HEK293T (cell line): ENCODE measurements at regions not wholly inside any gene's neighbourhood (a gene's known extent, or its start where the extent isn't known, plus 50 kb on each side); places are given as distances from the start of the nearest gene placed in this dataset.

Experiments
- CTCF ChIA-PET: fragments of 350-600 bp; formaldehyde crosslinking; extraction: SDS; loops from one replicate; lab custom pipeline; 2021; ENCODE audit warnings: antibody characterized with exemption, inconsistent platforms; lab: Yijun Ruan, JAX
- POLR2A ChIA-PET: fragments of 350-600 bp; formaldehyde crosslinking; extraction: SDS; loops from one replicate; lab custom pipeline; 2020; ENCODE audit warnings: antibody characterized with exemption, inconsistent platforms; lab: Yijun Ruan, JAX
- DNase-seq: peaks from one replicate; pipeline ENCODE4 v3.0.0; 2012; ENCODE audit warnings: mixed read lengths; ENCODE audit errors: extremely low spot score
- ARNT ChIP-seq: fragments of 450-650 bp; IDR thresholded peaks from 2 replicates; pipeline ENCODE4 v1.6.1; 2017; ENCODE audit warnings: mild to moderate bottlenecking
- BHLHE40 ChIP-seq: fragments of 450-650 bp; IDR thresholded peaks from 2 replicates; pipeline ENCODE4 v1.6.1; 2016; ENCODE audit warnings: mild to moderate bottlenecking, moderate library complexity, borderline replicate concordance
- CTBP1 ChIP-seq: fragments of 450-650 bp; IDR thresholded peaks from 2 replicates; pipeline ENCODE4 v1.6.1; 2016; ENCODE audit warnings: borderline replicate concordance
- ELF4 ChIP-seq: fragments of 450-650 bp; IDR thresholded peaks from 2 replicates; pipeline ENCODE4 v1.6.1; 2017; ENCODE audit warnings: antibody characterized with exemption
- FOXA1 ChIP-seq: fragments of 450-650 bp; IDR thresholded peaks from 2 replicates; pipeline ENCODE4 v1.6.1; 2016; ENCODE audit warnings: mild to moderate bottlenecking
- FOXK2 ChIP-seq: fragments of 450-650 bp; IDR thresholded peaks from 2 replicates; pipeline ENCODE4 v1.6.1; 2016; ENCODE audit warnings: mild to moderate bottlenecking
- FOXM1 ChIP-seq: fragments of 450-650 bp; IDR thresholded peaks from 2 replicates; pipeline ENCODE4 v1.6.1; 2017; ENCODE audit warnings: mild to moderate bottlenecking, borderline replicate concordance
- HDGF ChIP-seq: fragments of 450-650 bp; IDR thresholded peaks from 2 replicates; pipeline ENCODE4 v1.6.1; 2017; ENCODE audit warnings: antibody characterized with exemption, borderline replicate concordance
- L3MBTL2 ChIP-seq: fragments of 450-650 bp; conservative IDR thresholded peaks from 2 replicates; pipeline ENCODE4 v1.6.1; 2016; ENCODE audit warnings: mild to moderate bottlenecking
- LEF1 ChIP-seq: fragments of 450-650 bp; IDR thresholded peaks from 2 replicates; pipeline ENCODE4 v1.6.1; 2017; ENCODE audit warnings: mild to moderate bottlenecking, borderline replicate concordance
- NFRKB ChIP-seq: fragments of 450-650 bp; IDR thresholded peaks from 2 replicates; pipeline ENCODE4 v1.6.1; 2016; ENCODE audit warnings: mild to moderate bottlenecking, moderate library complexity
- SP1 ChIP-seq: fragments of 450-650 bp; IDR thresholded peaks from 2 replicates; pipeline ENCODE4 v1.6.1; 2017
- SUZ12 ChIP-seq: fragments of 450-650 bp; IDR thresholded peaks from 2 replicates; pipeline ENCODE4 v1.6.1; 2016; ENCODE audit warnings: mild to moderate bottlenecking
- TARDBP ChIP-seq: fragments of 450-650 bp; IDR thresholded peaks from 2 replicates; pipeline ENCODE4 v1.6.1; 2016
- ZNF384 ChIP-seq: fragments of 450-650 bp; IDR thresholded peaks from 2 replicates; pipeline ENCODE4 v1.6.1; 2016
- TF ChIP-seq, protein P1 (sequence below): fragments of 450-650 bp; IDR thresholded peaks from 2 replicates; pipeline ENCODE4 v1.6.1; 2016

GRCh38 chr2:41936771-41937463 is 110.9 kb upstream of the PKDCC start:
- ChIA-PET CTCF (interaction anchor here (0.6 kb wide), 1 partner anchor 1449 kb away, joined by 3 read pairs; no protein-coding TSS in a partner anchor), POLR2A (no interaction called here)
- DNase-seq: no peak
- TF ChIP-seq FOXK2 (no peak), ARNT (no peak), BHLHE40 (no peak), CTBP1 (no peak), ELF4 (no peak)
- TF ChIP-seq, protein P1, sequence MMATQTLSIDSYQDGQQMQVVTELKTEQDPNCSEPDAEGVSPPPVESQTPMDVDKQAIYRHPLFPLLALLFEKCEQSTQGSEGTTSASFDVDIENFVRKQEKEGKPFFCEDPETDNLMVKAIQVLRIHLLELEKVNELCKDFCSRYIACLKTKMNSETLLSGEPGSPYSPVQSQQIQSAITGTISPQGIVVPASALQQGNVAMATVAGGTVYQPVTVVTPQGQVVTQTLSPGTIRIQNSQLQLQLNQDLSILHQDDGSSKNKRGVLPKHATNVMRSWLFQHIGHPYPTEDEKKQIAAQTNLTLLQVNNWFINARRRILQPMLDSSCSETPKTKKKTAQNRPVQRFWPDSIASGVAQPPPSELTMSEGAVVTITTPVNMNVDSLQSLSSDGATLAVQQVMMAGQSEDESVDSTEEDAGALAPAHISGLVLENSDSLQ: no peak

- ChIA-PET CTCF (interaction anchor here (0.6 kb wide), 1 partner anchor 1450 kb away, joined by 3 read pairs; no protein-coding TSS in a partner anchor), POLR2A (interaction anchor here (0.8 to 1.4 kb wide), 2 partner anchors 15 to 110 kb away, joined by 3 read pairs; partner anchors contain the start of gene PKDCC)
- no peak for TF ChIP-seq ZNF384
- TF ChIP-seq FOXA1: no peak
- TF ChIP-seq NFRKB: no peak
- no peak for TF ChIP-seq ELF4
- DNase-seq: no peak
These were observed 110.3 kb upstream of the PKDCC start for GRCh38 chr2:41937464-41937906.

GRCh38 chr2:41937921-41938708 is 109.7 kb upstream of the PKDCC start:
- ChIA-PET POLR2A (interaction anchor here (0.8 to 1.4 kb wide), 2 partner anchors 14 to 110 kb away, joined by 3 read pairs; partner anchors contain the start of gene PKDCC), CTCF (interaction anchor here (1.3 kb wide), 1 partner anchor 9 kb away, joined by 3 read pairs; no protein-coding TSS in a partner anchor)
- DNase-seq: no peak

GRCh38 chr2:41940060-41940744 is 107.6 kb upstream of the PKDCC start:
- CTCF ChIA-PET: no interaction called here
- POLR2A ChIA-PET: no interaction called here

More at GRCh38 chr2:41937921-41938708, 109.7 kb upstream of the PKDCC start:
- TF ChIP-seq LEF1 (no peak), L3MBTL2 (no peak), BHLHE40 (no peak), ARNT (no peak), FOXM1 (no peak), FOXA1 (no peak), SP1 (no peak), TARDBP (no peak), ELF4 (no peak), ZNF384 (no peak), NFRKB (no peak), CTBP1 (no peak), HDGF (no peak), FOXK2 (no peak), SUZ12 (no peak)
- TF ChIP-seq, protein P1: no peak

GRCh38 chr2:41940745-41941063 is 107.1 kb upstream of the PKDCC start:
- POLR2A ChIA-PET: no interaction called here
- DNase-seq: no peak
- CTCF ChIA-PET: no interaction called here
- TF ChIP-seq ZNF384 (no peak), HDGF (no peak), SP1 (no peak), SUZ12 (no peak), NFRKB (no peak), ELF4 (no peak), ARNT (no peak), BHLHE40 (no peak), TARDBP (no peak), CTBP1 (no peak), FOXM1 (no peak), LEF1 (no peak), L3MBTL2 (no peak), FOXK2 (no peak)

More at GRCh38 chr2:41940060-41940744, 107.6 kb upstream of the PKDCC start:
- no peak for DNase-seq
- TF ChIP-seq ARNT: no peak
- no peak for TF ChIP-seq FOXK2
- TF ChIP-seq, protein P1: no peak
- TF ChIP-seq FOXA1: no peak
- TF ChIP-seq BHLHE40: no peak
- no peak for TF ChIP-seq SUZ12
- no peak for TF ChIP-seq CTBP1
- TF ChIP-seq ZNF384: no peak
- no peak for TF ChIP-seq HDGF
- TF ChIP-seq LEF1: no peak
- TF ChIP-seq TARDBP: no peak
- TF ChIP-seq FOXM1: no peak
- no peak for TF ChIP-seq SP1
- no peak for TF ChIP-seq ELF4
- TF ChIP-seq NFRKB: no peak
- TF ChIP-seq L3MBTL2: no peak
